B cell (primary cell): ENCODE measurements at regions not wholly inside any gene's neighbourhood (a gene's known extent, or its start where the extent isn't known, plus 50 kb on each side); places are given as distances from the start of the nearest gene placed in this dataset.

ENCODE experiments used
- EZH2 ChIP-seq: IDR thresholded peaks from 2 replicates; pipeline ENCODE4 v1.6.1; 2012; ENCODE audit warnings: borderline replicate concordance, low read depth, mild to moderate bottlenecking, moderate library complexity, low read length; ENCODE audit not compliant: insufficient read depth, poor library complexity, severe bottlenecking
- TF ChIP-seq, protein P1 (sequence below): fragments of 200-600 bp; IDR thresholded peaks from one replicate; pipeline ENCODE4 v1.8.0; 2022; ENCODE audit warnings: antibody characterized with exemption, mild to moderate bottlenecking

DNA sequence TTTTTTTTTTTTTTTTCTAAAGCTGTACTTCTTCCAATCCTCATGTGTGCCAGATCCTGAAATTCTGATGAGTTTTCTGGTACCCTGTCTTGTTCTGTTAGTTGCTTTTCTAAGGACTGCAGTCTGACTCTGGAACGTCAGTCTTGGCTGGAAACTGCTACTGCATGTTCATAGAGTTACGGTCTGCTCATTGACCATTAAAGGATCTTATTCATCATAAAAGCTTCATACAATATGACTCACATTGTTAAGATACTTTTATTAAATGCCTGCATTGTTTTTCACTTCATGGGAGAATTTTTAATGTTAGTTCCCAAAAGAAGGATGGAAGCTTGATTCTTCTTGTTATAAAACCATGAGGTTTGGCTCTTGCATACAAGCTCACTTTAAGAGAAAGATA, 233.6 kb downstream of the SYT10 start:
- TF ChIP-seq, protein P1, sequence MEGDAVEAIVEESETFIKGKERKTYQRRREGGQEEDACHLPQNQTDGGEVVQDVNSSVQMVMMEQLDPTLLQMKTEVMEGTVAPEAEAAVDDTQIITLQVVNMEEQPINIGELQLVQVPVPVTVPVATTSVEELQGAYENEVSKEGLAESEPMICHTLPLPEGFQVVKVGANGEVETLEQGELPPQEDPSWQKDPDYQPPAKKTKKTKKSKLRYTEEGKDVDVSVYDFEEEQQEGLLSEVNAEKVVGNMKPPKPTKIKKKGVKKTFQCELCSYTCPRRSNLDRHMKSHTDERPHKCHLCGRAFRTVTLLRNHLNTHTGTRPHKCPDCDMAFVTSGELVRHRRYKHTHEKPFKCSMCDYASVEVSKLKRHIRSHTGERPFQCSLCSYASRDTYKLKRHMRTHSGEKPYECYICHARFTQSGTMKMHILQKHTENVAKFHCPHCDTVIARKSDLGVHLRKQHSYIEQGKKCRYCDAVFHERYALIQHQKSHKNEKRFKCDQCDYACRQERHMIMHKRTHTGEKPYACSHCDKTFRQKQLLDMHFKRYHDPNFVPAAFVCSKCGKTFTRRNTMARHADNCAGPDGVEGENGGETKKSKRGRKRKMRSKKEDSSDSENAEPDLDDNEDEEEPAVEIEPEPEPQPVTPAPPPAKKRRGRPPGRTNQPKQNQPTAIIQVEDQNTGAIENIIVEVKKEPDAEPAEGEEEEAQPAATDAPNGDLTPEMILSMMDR = no peak
- TF ChIP-seq EZH2 = no peak
